DND-41 (cell line): ENCODE measurements at regions not wholly inside any gene's neighbourhood (a gene's known extent, or its start where the extent isn't known, plus 50 kb on each side); places are given as distances from the start of the nearest gene placed in this dataset.

ENCODE experiments used
- EZH2 ChIP-seq: IDR thresholded peaks from 3 replicates; pipeline ENCODE4 v1.6.1; 2012; ENCODE audit warnings: borderline replicate concordance, low read depth, mild to moderate bottlenecking, moderate library complexity, low read length, inconsistent platforms; ENCODE audit not compliant: severe bottlenecking
- TF ChIP-seq, protein P1 (sequence below): IDR thresholded peaks from 2 replicates; pipeline ENCODE4 v1.5.1; 2012; ENCODE audit warnings: borderline replicate concordance, low read length, moderate library complexity, mild to moderate bottlenecking; ENCODE audit not compliant: poor library complexity, severe bottlenecking; ENCODE audit errors: extremely low read depth

DNA sequence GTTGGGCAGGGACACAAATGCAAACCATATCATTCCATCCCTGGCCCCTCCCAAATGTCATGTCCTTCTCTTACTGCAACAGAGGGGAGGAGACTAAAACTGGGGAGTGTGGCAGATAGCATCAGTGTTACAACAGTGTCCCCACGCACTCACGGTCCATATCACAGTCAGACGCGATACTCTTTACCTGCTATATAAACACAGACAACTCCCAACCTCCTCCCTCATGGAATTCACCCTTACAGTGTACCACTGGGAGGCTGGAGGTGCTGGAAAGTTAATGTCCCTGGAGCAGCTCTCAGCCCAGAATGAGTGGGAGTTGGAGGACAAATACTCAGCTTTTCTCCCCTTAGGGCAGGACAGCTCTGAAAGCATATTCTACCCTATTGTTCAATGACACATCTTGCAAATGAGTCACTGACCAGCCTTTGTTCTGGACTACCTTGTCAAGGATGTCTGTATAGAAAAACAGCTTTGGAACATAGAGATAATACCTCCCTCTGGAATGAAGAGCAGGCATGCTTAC is 445.9 kb downstream of the SETD4 start:
- TF ChIP-seq, protein P1, sequence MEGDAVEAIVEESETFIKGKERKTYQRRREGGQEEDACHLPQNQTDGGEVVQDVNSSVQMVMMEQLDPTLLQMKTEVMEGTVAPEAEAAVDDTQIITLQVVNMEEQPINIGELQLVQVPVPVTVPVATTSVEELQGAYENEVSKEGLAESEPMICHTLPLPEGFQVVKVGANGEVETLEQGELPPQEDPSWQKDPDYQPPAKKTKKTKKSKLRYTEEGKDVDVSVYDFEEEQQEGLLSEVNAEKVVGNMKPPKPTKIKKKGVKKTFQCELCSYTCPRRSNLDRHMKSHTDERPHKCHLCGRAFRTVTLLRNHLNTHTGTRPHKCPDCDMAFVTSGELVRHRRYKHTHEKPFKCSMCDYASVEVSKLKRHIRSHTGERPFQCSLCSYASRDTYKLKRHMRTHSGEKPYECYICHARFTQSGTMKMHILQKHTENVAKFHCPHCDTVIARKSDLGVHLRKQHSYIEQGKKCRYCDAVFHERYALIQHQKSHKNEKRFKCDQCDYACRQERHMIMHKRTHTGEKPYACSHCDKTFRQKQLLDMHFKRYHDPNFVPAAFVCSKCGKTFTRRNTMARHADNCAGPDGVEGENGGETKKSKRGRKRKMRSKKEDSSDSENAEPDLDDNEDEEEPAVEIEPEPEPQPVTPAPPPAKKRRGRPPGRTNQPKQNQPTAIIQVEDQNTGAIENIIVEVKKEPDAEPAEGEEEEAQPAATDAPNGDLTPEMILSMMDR, result no peak
- no peak for TF ChIP-seq EZH2
